ENCODE measurements at regions not wholly inside any gene's neighbourhood (a gene's known extent, or its start where the extent isn't known, plus 50 kb on each side); places are given as distances from the start of the nearest gene placed in this dataset.

GRCh38 chr18:32851936-32852335 lies 79.1 kb upstream of the KLHL14 start:
- no peak overlapping the region for H2BK5ac ChIP-seq (ENCODE audit: low read depth, low read length, poor library complexity, severe bottlenecking)
- H3K4me1 ChIP-seq (ENCODE audit: control insufficient read depth, insufficient read depth, low read depth, low read length): peaks cover 4% of the 10 kb centered on the region
- H4K8ac ChIP-seq (ENCODE audit: low read length): no peak overlapping the region
- H3K23ac ChIP-seq (ENCODE audit: low read length in 2 of 2): no peak overlapping the region
- H2BK120ac ChIP-seq (ENCODE audit: low read depth, low read length): no peak overlapping the region
- H2BK12ac ChIP-seq (ENCODE audit: low read length in 2 of 2): no peak overlapping the region
- H3K27me3 ChIP-seq (ENCODE audit: control insufficient read depth in 1 of 2, insufficient read depth in 1 of 2, low read length in 2 of 2): no peaks in the 10 kb centered on the region
- no peak overlapping the region for H2BK15ac ChIP-seq (ENCODE audit: low read depth, poor library complexity, severe bottlenecking)
- no peak overlapping the region for H2AK5ac ChIP-seq (ENCODE audit: low read length, severe bottlenecking)
- no peak overlapping the region for H3K18ac ChIP-seq (ENCODE audit: low read depth in 1 of 2, low read length in 2 of 2)
- no peaks in the 10 kb centered on the region for H3K79me1 ChIP-seq (replicated peaks; ENCODE audit: low read length, poor library complexity, severe bottlenecking)
- no peaks in the 10 kb centered on the region for H3K36me3 ChIP-seq (ENCODE audit: control insufficient read depth in 1 of 2, insufficient read depth in 2 of 2, low read depth in 1 of 2, low read length in 2 of 2)
- peak overlapping the region; percentile 21 for H3K27ac ChIP-seq (ENCODE audit: low read length, poor library complexity, severe bottlenecking)
- no peaks in the 10 kb centered on the region for H3K9me3 ChIP-seq (ENCODE audit: control insufficient read depth, low read length)
- H3K9ac ChIP-seq (ENCODE audit: low read length): no peak overlapping the region
- H3K4me3 ChIP-seq (ENCODE audit: insufficient read depth in 1 of 2, low read depth in 1 of 2, low read length in 2 of 2): no peak overlapping the region
- DNase-seq: peak; percentile 47
- H2AFZ ChIP-seq (ENCODE audit: low read depth, low read length): no peak overlapping the region
- no peak overlapping the region for H3K14ac ChIP-seq (ENCODE audit: low read length in 2 of 2)
- H3K4ac ChIP-seq (ENCODE audit: low read depth in 1 of 2, low read length in 2 of 2): no peak overlapping the region
- H4K91ac ChIP-seq (ENCODE audit: low read length): no peak overlapping the region
- no peak overlapping the region for H3K4me2 ChIP-seq (ENCODE audit: low read length, poor library complexity, severe bottlenecking)

DNA sequence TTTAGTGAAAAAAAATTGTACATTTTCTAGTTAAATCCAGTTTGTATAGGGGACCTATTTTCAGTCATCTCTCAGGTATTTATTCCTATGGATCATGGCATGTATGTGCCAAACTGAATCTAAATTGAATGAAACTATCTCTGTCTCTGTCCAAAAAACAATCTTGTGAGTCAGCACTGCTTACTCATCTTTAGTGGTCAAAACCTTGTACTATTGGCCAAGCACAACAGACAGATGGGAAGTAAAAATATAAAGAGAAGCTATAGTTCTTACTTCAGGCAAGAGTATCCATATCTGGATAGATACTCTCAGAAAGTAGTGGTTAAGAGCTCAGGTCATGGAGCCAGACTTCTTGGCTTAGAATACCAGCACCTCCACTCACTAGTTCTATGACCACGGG lies 76.0 kb upstream of the KLHL14 start:
- Histone ChIP-seq H3K18ac (ENCODE audit: low read depth in 1 of 2, low read length in 2 of 2) (no peak overlapping the region), H2BK5ac (ENCODE audit: low read depth, low read length, poor library complexity, severe bottlenecking) (no peak overlapping the region), H4K8ac (ENCODE audit: low read length) (no peak overlapping the region), H4K91ac (ENCODE audit: low read length) (no peak overlapping the region), H3K27ac (ENCODE audit: low read length, poor library complexity, severe bottlenecking) (no peak overlapping the region), H3K27me3 (ENCODE audit: control insufficient read depth in 1 of 2, insufficient read depth in 1 of 2, low read length in 2 of 2) (no peaks in the 10 kb centered on the region), H3K4me1 (ENCODE audit: control insufficient read depth, insufficient read depth, low read depth, low read length) (peaks cover 4% of the 10 kb centered on the region), H2BK12ac (ENCODE audit: low read length in 2 of 2) (no peak overlapping the region), H2BK120ac (ENCODE audit: low read depth, low read length) (no peak overlapping the region), H3K4me2 (ENCODE audit: low read length, poor library complexity, severe bottlenecking) (no peak overlapping the region), H3K36me3 (ENCODE audit: control insufficient read depth in 1 of 2, insufficient read depth in 2 of 2, low read depth in 1 of 2, low read length in 2 of 2) (no peaks in the 10 kb centered on the region), H3K79me1 (replicated peaks; ENCODE audit: low read length, poor library complexity, severe bottlenecking) (no peaks in the 10 kb centered on the region), H3K9me3 (ENCODE audit: control insufficient read depth, low read length) (no peaks in the 10 kb centered on the region), H3K4ac (ENCODE audit: low read depth in 1 of 2, low read length in 2 of 2) (no peak overlapping the region), H2AFZ (ENCODE audit: low read depth, low read length) (no peak overlapping the region), H3K23ac (ENCODE audit: low read length in 2 of 2) (no peak overlapping the region), H2AK5ac (ENCODE audit: low read length, severe bottlenecking) (no peak overlapping the region), H2BK15ac (ENCODE audit: low read depth, poor library complexity, severe bottlenecking) (no peak overlapping the region), H3K14ac (ENCODE audit: low read length in 2 of 2) (no peak overlapping the region), H3K9ac (ENCODE audit: low read length) (no peak overlapping the region), H3K4me3 (ENCODE audit: insufficient read depth in 1 of 2, low read depth in 1 of 2, low read length in 2 of 2) (no peak overlapping the region)
- WGBS: no CpG with 5 or more reads among the region's 1 CpG
- DNase-seq: no peak

GRCh38 chr18:32847691-32848090 lies 74.9 kb upstream of the KLHL14 start:
- Histone ChIP-seq H3K36me3 (ENCODE audit: control insufficient read depth in 1 of 2, insufficient read depth in 2 of 2, low read depth in 1 of 2, low read length in 2 of 2) (no peaks in the 10 kb centered on the region), H4K91ac (ENCODE audit: low read length) (no peak overlapping the region), H2BK12ac (ENCODE audit: low read length in 2 of 2) (no peak overlapping the region), H2BK120ac (ENCODE audit: low read depth, low read length) (no peak overlapping the region), H3K4me3 (ENCODE audit: insufficient read depth in 1 of 2, low read depth in 1 of 2, low read length in 2 of 2) (no peak overlapping the region), H2BK15ac (ENCODE audit: low read depth, poor library complexity, severe bottlenecking) (no peak overlapping the region), H3K14ac (ENCODE audit: low read length in 2 of 2) (no peak overlapping the region), H2AK5ac (ENCODE audit: low read length, severe bottlenecking) (no peak overlapping the region), H2BK5ac (ENCODE audit: low read depth, low read length, poor library complexity, severe bottlenecking) (no peak overlapping the region), H3K79me1 (replicated peaks; ENCODE audit: low read length, poor library complexity, severe bottlenecking) (no peaks in the 10 kb centered on the region), H3K4me1 (ENCODE audit: control insufficient read depth, insufficient read depth, low read depth, low read length) (peaks cover 4% of the 10 kb centered on the region), H3K4me2 (ENCODE audit: low read length, poor library complexity, severe bottlenecking) (no peak overlapping the region), H3K27me3 (ENCODE audit: control insufficient read depth in 1 of 2, insufficient read depth in 1 of 2, low read length in 2 of 2) (no peaks in the 10 kb centered on the region), H4K8ac (ENCODE audit: low read length) (no peak overlapping the region), H3K4ac (ENCODE audit: low read depth in 1 of 2, low read length in 2 of 2) (no peak overlapping the region), H3K9me3 (ENCODE audit: control insufficient read depth, low read length) (no peaks in the 10 kb centered on the region), H2AFZ (ENCODE audit: low read depth, low read length) (no peak overlapping the region), H3K23ac (ENCODE audit: low read length in 2 of 2) (no peak overlapping the region), H3K27ac (ENCODE audit: low read length, poor library complexity, severe bottlenecking) (no peak overlapping the region), H3K18ac (ENCODE audit: low read depth in 1 of 2, low read length in 2 of 2) (no peak overlapping the region), H3K9ac (ENCODE audit: low read length) (no peak overlapping the region)
- 65% methylated on average over 3 of the region's 3 CpGs for WGBS
- DNase-seq: peak; percentile 6

DNA sequence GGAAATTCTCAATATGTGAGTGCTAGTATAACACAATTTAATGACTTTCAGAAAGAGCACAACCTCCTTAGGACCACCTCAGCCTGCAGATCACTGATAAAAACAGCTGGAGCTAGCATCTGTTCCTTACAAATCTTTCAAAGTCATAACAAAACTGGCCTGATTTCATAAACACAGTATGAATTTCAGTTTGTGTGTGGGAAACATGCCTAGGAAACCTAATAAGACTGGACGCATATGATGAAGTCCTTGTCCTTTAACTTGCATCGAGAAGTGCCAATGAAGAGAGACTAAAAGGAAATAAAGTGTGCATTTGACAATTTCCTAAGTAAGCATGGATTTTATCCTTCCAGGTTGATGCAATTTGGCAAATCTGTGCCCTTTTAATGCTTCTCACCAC lies 74.1 kb upstream of the KLHL14 start:
- H3K4me1 ChIP-seq (ENCODE audit: control insufficient read depth, insufficient read depth, low read depth, low read length): peaks cover 3% of the 10 kb centered on the region
- H3K9ac ChIP-seq (ENCODE audit: low read length): no peak overlapping the region
- no peak overlapping the region for H3K4me2 ChIP-seq (ENCODE audit: low read length, poor library complexity, severe bottlenecking)
- WGBS: 90% methylated on average over 2 of the region's 2 CpGs
- no peaks in the 10 kb centered on the region for H3K27me3 ChIP-seq (ENCODE audit: control insufficient read depth in 1 of 2, insufficient read depth in 1 of 2, low read length in 2 of 2)
- no peak overlapping the region for H2BK120ac ChIP-seq (ENCODE audit: low read depth, low read length)
- H3K4ac ChIP-seq (ENCODE audit: low read depth in 1 of 2, low read length in 2 of 2): no peak overlapping the region
- no peak overlapping the region for H2AK5ac ChIP-seq (ENCODE audit: low read length, severe bottlenecking)
- no peak overlapping the region for H3K4me3 ChIP-seq (ENCODE audit: insufficient read depth in 1 of 2, low read depth in 1 of 2, low read length in 2 of 2)
- no peaks in the 10 kb centered on the region for H3K9me3 ChIP-seq (ENCODE audit: control insufficient read depth, low read length)
- H3K27ac ChIP-seq (ENCODE audit: low read length, poor library complexity, severe bottlenecking): no peak overlapping the region
- H3K79me1 ChIP-seq (replicated peaks; ENCODE audit: low read length, poor library complexity, severe bottlenecking): no peaks in the 10 kb centered on the region
- no peak overlapping the region for H3K18ac ChIP-seq (ENCODE audit: low read depth in 1 of 2, low read length in 2 of 2)
- H2BK12ac ChIP-seq (ENCODE audit: low read length in 2 of 2): no peak overlapping the region
- H4K91ac ChIP-seq (ENCODE audit: low read length): no peak overlapping the region
- H2BK5ac ChIP-seq (ENCODE audit: low read depth, low read length, poor library complexity, severe bottlenecking): no peak overlapping the region
- no peak overlapping the region for H3K23ac ChIP-seq (ENCODE audit: low read length in 2 of 2)
- H3K14ac ChIP-seq (ENCODE audit: low read length in 2 of 2): no peak overlapping the region
- no peak overlapping the region for H2BK15ac ChIP-seq (ENCODE audit: low read depth, poor library complexity, severe bottlenecking)
- H2AFZ ChIP-seq (ENCODE audit: low read depth, low read length): no peak overlapping the region
- no peak overlapping the region for H4K8ac ChIP-seq (ENCODE audit: low read length)
- H3K36me3 ChIP-seq (ENCODE audit: control insufficient read depth in 1 of 2, insufficient read depth in 2 of 2, low read depth in 1 of 2, low read length in 2 of 2): no peaks in the 10 kb centered on the region
- DNase-seq: no peak
